HFFc6 (cell line): ENCODE measurements at regions not wholly inside any gene's neighbourhood (a gene's known extent, or its start where the extent isn't known, plus 50 kb on each side); places are given as distances from the start of the nearest gene placed in this dataset.

Source experiments
- DNase-seq: peaks from one replicate; pipeline ENCODE4 v3.0.0-alpha.2; 2018
- H3K27ac Mint-ChIP-seq: 2 replicates; pipeline ENCODE4 v1.8.0; 2020; ENCODE audit warnings: mild to moderate bottlenecking, mixed read lengths
- H3K27me3 Mint-ChIP-seq: 2 replicates; pipeline ENCODE4 v1.8.0; 2021; ENCODE audit warnings: mild to moderate bottlenecking, moderate library complexity, mixed read lengths; ENCODE audit not compliant: insufficient read depth
- H3K36me3 Mint-ChIP-seq: 2 replicates; pipeline ENCODE4 v1.8.0; 2021; ENCODE audit warnings: low read depth, mixed read lengths
- H3K4me1 Mint-ChIP-seq: 2 replicates; pipeline ENCODE4 v1.8.0; 2020; ENCODE audit warnings: low read depth, mixed read lengths
- H3K4me3 Mint-ChIP-seq: 2 replicates; pipeline ENCODE4 v1.8.0; 2020; ENCODE audit warnings: mild to moderate bottlenecking, moderate library complexity, mixed read lengths
- H3K9me3 Mint-ChIP-seq: 2 replicates; pipeline ENCODE4 v1.8.0; 2020; ENCODE audit warnings: mild to moderate bottlenecking, mixed read lengths
- TF ChIP-seq, protein P1 (sequence below): fragments of 200-600 bp; sonication (generic); IDR thresholded peaks from 2 replicates; pipeline ENCODE4 v1.5.0; 2021; ENCODE audit warnings: antibody characterized with exemption, mild to moderate bottlenecking

DNA sequence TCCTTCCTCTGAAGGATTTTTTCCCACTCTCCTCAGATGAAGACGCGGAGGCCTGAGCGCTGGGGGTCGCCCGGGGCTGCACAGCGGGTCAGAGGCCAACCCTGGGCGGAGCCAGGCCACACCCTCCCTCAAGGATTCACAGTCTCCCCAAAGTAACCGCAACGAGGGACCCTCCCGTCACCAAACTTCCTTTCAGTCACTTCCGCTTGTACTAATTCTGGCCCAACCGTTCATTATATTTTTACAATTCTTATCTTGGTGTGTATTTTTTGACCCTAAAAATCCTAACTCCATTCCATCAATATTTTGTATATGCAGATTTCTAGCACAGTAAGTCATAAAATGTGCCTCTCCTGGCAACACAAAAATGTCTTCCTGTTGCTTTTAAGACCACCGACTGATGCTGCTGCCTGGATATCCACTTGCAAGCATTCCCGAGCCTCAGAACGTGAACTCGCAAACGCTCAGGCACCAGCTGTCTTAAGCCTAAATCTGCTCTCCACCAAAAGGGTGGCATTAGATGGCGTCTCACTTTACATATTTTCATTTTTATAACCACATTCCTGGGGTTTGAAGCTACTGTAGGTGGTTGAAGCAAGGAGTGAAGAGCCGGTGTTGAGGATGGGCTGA lies 128.0 kb downstream of the DLL1 start:
- peaks cover 16% of the 10 kb centered on the region for H3K36me3 Mint-ChIP-seq
- peaks cover 73% of the 10 kb centered on the region for H3K9me3 Mint-ChIP-seq
- H3K4me1 Mint-ChIP-seq, result no peaks in the 10 kb centered on the region
- TF ChIP-seq, protein P1, sequence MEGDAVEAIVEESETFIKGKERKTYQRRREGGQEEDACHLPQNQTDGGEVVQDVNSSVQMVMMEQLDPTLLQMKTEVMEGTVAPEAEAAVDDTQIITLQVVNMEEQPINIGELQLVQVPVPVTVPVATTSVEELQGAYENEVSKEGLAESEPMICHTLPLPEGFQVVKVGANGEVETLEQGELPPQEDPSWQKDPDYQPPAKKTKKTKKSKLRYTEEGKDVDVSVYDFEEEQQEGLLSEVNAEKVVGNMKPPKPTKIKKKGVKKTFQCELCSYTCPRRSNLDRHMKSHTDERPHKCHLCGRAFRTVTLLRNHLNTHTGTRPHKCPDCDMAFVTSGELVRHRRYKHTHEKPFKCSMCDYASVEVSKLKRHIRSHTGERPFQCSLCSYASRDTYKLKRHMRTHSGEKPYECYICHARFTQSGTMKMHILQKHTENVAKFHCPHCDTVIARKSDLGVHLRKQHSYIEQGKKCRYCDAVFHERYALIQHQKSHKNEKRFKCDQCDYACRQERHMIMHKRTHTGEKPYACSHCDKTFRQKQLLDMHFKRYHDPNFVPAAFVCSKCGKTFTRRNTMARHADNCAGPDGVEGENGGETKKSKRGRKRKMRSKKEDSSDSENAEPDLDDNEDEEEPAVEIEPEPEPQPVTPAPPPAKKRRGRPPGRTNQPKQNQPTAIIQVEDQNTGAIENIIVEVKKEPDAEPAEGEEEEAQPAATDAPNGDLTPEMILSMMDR, result no peak
- DNase-seq, result no peak
- no peaks in the 10 kb centered on the region; the same call in 1 of the 2 replicates for H3K27me3 Mint-ChIP-seq
- no peak overlapping the region for H3K27ac Mint-ChIP-seq
- H3K4me3 Mint-ChIP-seq, result no peak overlapping the region

GRCh38 chr6:170162011-170162774 lies 128.7 kb downstream of the DLL1 start:
- Mint-ChIP-seq H3K36me3 (peaks cover 18% of the 10 kb centered on the region), H3K27me3 (no peaks in the 10 kb centered on the region; the same call in 1 of the 2 replicates), H3K27ac (no peak overlapping the region), H3K4me3 (no peak overlapping the region), H3K4me1 (no peaks in the 10 kb centered on the region), H3K9me3 (peaks cover 77% of the 10 kb centered on the region)
- TF ChIP-seq, protein P1, result no peak
- no peak for DNase-seq

DNA sequence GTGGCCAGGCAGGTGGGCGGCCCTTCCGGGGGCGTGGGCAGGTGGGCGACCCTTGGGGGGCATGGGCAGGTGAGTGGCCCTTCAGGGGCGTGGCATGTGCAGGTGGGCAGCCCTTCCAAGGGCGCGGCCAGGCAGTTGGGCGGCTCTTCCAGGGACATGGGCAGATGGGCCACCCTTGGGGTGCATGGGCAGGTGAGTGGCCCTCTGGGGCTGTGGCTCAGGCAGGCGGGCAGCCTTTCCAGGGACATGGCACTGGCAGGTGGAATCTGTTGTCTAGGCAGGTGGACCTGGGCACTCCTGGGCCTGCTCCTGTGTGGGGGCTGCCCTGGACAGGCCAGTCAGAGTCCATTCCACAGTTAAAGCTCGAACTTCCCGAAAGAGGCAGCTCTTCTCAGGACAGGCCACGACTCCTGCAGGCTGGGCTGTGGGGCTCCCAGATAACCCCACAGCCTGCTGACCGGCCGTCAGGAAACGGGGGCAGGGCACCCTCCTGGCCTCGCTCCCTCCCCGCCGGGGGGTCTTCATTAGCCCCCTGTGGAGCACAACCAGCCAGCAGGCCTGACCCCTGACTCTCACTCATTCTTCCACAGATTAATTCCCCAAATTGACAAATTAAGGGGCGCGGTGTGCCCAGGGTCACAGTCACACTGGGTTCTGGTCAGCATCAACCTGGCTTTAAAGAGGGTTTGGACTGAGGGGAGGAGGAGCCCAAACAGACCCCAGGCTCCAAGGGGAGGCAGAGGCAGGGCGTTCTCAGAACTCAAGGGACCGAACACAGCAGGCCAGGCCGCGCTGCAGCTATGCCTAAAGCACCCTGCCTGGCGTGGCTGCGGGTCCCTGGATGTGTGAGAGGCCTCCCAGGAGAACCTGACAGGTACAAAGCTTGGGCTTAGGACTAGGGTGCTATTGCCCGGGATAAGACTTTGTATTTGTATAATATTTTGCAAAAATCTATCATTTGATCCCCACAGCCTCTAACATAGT lies 130.0 kb downstream of the DLL1 start:
- TF ChIP-seq, protein P1, result no peak
- H3K4me3 Mint-ChIP-seq, result no peak overlapping the region
- no peaks in the 10 kb centered on the region for H3K4me1 Mint-ChIP-seq

DNA sequence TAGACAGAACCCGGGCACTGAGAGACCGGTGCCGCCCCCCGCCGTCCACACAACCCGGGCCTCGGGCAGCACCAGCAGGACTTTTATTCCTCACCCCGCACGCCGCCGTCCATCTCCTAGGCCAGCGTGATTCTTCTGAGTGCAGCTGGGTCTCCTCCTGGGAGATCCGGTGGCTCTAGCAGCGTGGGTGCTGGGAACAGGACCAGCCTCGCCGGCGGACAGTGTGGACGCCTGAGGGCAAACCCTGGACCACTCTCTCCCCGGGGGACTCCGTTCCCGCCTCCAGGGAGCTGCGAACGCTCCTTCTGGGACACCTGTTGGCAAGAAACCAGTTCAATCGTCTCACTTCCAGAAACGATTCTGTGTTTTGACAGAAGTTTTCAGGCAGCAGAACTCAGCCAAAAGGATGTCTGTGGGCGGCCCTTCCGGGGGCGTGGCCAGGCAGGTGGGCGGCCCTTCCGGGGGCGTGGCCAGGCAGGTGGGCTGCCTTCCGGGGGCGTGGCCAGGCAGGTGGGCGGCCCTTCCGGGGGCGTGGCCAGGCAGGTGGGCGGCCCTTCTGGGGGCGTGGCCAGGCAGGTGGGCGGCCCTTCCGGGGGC lies 130.7 kb downstream of the DLL1 start:
- Mint-ChIP-seq H3K27me3 (no peaks in the 10 kb centered on the region; the same call in 1 of the 2 replicates), H3K27ac (no peak overlapping the region), H3K9me3 (peaks cover 70% of the 10 kb centered on the region), H3K4me1 (no peaks in the 10 kb centered on the region), H3K36me3 (peaks cover 8% of the 10 kb centered on the region; the same call in 1 of the 2 replicates), H3K4me3 (no peak overlapping the region)
- TF ChIP-seq, protein P1, result no peak
- DNase-seq, result no peak

More for the DNA sequence above, 130.0 kb downstream of the DLL1 start:
- Mint-ChIP-seq H3K27me3 (no peaks in the 10 kb centered on the region; the same call in 1 of the 2 replicates), H3K36me3 (peaks cover 16% of the 10 kb centered on the region), H3K27ac (no peak overlapping the region), H3K9me3 (peaks cover 73% of the 10 kb centered on the region)
- DNase-seq, result no peak
